Amniotic epithelial cell (primary cell): ENCODE measurements at regions not wholly inside any gene's neighbourhood (a gene's known extent, or its start where the extent isn't known, plus 50 kb on each side); places are given as distances from the start of the nearest gene placed in this dataset.
A peak's percentile ranks its signal among the peaks of the same experiment; 100 is the strongest.

ENCODE experiments used
- DNase-seq: peaks from one replicate; pipeline ENCODE4 v3.0.0-alpha.2; 2010; ENCODE audit warnings: low read depth

DNA sequence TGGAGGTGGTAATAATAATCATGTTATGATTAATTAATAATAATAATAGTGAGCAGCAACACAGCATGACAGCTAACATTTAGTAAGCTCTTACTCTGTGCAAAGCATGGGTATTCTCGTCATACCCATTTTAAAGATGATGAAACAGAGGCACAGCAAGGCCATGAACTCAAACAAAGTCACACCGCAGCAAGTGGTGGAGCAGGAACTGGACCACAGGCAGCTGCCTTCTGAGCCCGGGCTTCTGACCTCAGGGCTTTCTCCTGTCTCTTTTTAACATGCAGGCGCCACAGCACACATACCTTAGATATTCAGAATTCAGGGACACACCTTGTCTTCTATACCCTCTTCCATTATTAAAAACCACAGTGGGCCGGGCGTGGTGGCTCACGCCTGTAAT lies 50.7 kb upstream of the SPATA12 start:
- DNase-seq = no peak

DNA sequence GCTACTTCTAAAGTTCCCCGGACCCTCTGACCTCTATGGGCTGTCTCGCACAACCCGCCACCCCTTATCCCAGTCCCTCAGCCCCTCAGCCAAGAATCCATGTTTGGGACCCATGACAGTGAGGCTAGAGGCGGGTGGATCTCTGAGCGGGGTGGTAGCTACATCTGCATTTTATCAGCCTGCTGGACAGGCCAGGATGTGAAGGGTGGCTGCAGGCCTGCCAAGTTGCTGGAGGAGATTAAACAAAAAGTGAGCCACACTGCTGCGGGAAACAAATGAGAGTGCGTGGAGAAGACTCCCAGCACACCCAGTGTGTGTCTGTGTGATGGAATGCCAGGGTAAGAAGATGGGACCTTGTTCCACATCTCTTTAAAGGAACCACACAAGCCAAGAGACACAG lies 51.1 kb upstream of the SPATA12 start:
- peak; percentile 57 for DNase-seq

DNA sequence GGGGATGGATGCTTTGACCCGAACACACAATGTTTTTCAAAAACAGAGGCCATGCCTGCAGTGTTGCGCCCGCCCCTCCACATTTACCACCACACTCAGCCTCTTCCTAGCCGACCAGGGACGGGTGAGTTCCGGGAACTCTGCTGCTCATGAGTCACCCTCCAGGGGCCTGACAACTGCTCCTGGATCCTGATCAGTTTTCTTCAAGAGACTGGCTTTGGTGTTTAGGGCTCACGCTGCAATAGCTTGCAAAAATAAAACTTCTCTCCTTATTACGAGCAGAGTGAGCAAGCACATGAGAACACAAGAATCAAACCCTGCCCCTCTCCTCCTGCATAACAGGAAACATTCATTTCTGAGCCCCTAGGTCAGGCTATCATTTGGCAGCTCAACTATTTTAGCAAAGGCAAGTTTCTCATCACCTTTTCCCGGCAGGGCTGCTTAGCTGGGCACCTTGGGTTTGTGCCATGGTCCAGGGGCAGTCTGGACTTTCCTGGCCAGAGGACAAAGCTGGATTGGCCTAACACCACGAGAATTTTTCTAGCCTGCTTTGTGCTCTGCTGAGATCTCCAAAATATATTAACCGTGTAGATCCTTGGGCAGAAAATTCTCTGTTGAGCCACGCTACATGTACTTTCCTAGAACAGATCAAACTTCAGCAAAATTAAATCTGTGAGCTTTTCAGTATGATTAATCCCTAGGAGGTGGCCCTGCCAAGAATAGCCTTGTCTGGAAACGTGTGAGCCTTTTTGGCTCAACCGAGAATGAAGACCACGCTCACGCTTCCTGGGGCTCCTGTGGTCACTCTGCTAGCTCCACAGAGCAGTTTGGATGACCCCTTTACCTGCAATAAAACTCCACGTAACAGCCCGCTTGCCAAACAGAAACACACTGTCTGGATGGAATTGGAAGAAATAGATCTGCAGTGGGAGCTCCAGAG lies 52.7 kb upstream of the SPATA12 start:
- peak; percentile 78 for DNase-seq

DNA sequence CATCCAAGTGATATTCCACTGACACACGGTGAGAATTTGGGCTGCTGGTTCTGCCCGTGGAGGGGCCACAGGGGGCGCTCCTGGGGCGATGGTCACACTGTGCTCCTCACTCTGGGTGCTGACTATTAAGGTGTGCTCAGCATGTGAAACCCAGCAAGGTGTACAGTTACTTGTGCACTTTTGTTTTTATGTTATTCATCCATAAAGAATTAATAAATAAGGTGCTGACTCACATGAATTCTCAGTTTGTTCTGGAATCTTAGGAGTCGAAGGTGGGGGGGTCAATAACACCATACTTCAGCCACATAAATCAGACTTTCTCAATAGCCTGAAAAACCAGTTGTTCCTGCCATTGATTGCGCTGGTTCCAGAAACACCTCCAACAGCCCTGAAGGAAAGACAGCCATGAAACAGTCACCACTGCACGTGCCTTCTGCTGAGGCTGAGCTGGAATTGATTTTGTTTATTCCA lies 53.5 kb upstream of the SPATA12 start:
- DNase-seq = peak; percentile 67

DNA sequence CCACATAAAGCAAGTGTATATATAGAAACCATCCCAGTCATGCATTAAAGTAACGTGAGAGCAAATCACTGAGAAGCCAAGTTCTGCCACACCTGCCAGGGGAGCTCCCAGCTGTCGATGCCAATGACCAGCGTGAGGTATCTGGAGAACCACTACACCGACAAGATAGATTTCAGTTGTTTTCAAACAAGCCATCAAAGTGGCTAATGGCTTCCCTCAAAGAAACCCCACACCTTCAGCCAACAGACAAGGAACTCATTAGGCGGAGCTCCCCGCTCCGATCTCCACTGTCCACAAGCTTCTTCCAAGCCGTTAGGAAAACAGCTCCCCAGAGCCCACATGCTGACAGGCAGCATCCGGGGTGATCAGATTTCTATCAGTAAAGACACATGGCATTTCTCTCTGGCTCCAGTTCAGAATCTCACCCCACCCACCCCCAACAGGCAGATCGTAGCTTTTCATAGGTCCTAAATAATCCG lies 54.2 kb upstream of the SPATA12 start:
- DNase-seq = no peak

DNA sequence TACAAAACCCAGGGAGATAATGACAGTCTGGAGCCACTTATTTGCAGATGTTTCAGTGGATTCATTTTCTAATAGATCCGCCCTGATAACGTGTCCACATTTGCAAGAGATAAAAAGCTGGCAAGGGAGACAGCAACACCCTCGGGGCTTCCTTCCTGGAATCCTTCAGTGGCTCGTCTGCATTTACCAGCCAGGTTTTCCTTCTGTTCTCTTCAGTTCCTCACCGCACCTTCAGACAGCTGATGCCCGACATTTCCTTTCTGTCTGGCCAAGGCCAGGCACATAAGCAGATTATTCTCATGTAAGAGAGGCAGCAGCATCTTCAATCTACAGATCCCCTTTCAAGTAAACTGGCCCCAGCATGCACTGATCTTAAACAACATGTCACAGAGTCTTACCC lies 56.2 kb upstream of the SPATA12 start:
- no peak for DNase-seq

DNA sequence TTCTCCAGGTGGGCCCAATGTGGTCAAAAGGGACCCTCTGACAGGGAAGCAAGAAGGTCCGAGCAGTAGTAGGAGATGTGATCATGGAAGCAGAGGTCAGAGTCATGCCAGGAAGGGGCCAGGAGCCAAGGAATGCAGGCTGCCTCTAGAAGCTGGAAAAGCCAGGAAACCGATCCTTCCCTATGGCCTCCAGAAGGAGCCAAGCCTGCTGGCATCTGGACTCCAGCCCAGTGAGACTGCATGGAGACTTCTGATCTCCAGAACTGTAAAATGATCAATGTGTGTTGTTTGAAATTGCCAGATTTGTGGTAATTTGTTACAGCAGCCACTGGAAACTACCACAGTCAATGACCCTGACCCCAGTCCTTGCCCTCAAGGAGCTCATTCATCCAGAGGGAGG lies 56.8 kb upstream of the SPATA12 start:
- no peak for DNase-seq

DNA sequence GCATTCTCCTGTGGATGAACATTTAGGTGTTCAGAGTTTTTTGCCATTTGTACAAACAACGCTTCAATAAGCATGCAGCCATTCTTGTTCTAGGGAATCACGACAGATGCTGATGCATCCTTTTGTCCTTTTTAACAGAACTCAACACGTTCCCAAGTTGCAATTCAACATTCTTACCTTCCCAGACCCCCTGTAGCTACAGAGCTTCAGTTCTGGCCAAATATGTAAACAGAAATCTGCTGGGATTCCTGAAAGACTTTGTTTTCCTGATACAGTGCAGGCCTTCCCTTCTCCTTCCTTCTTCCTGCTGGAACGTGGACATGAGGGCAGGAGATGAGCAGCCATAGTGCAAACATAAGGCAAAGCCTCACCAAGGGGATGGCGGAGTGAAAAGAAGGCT lies 59.1 kb upstream of the SPATA12 start:
- no peak for DNase-seq

DNA sequence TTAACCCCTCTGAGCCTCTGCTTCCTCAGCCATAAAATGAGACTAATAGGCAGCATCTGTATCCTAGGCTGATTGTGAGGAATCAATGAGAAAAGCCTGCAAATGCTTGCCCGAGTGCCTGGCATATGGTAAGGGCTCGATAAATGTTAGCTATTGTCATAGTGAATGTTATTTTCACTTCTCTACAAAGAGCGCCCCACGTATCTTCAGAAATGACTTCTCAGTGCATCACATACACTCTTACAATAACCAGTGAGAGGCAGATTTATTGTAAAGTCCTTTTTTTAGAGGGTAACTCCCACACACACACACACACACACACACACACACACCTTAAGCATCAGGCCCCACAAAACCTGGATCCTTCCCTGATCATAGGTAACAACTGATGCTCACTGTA lies 60.5 kb upstream of the SPATA12 start:
- DNase-seq = no peak

DNA sequence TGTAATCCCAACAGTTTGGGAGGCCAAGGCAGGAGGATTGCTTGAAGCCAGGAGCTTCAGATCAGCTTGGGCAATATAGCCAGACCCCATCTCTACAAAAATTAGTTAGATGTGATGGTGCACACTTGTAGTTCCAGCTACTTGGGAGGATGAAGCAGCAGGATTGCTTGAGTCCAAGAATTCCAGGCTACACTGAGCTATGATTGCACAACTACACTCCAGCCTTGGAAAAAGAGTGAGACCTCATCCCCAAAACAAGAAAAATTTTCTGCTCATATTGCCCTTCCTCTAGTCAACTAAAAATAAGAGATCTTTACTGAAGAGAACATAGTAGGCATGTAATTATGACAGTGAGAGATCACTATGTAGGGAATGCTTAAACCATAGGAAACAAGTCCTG lies 60.9 kb upstream of the SPATA12 start:
- no peak for DNase-seq

DNA sequence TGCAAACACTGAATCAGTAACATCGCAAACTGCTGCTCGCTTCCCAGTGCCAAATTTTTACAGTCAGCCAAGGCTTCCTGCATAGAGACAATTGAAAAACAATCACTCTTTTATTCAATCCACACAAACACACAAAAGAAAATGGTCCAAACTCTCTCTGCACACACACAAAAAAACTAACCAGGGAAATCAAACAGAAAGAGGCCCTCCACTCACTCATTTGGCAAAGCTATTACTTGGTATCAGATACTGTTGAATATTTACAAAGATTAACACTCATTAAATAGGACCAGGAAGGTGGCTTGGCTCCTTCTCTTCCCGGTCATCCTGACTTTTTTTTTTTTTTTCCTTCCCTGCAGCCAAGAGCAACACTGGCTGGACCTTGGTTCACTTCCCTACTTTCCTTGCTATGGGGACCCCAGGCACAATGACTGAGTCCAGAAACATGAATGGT lies 62.4 kb upstream of the SPATA12 start:
- no peak for DNase-seq

DNA sequence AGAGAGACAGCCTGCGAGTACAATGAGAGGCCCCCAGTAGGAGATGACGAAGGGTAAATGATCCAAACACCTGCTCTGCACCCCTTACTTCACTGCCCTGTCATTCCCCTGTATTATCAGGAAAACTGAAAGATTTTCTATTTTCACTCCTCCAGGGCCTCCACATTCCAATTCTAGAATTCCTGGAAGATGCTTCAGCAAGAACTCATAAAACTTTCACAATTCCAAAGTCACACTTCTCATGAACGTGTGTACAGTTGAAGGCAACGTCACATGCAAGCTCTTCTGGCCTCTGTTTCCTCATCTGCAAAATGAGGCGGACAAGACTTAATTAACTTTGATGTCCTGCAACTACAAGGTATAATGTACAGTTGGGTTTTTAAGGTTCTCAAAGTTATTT lies 62.8 kb upstream of the SPATA12 start:
- peak; percentile 72 for DNase-seq

DNA sequence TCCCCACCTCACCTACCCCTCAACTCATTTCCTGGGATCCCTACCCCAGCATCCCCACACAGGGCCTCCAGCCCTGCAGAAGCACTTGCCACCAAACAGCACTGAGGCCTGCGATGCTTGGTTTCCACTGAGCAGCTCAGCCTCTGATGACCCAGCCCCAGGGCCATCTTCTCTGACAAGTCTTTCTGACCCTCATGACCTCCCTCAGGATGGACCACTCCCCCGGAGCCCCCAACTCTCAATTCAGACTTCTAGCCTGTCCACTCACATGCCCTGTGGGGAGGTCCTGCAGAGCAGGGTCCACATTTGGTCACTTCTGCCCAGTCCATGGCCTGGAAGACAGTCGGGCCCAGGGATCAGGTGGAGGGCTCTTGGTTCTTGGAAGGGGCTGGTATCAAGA lies 63.4 kb upstream of the SPATA12 start:
- no peak for DNase-seq

DNA sequence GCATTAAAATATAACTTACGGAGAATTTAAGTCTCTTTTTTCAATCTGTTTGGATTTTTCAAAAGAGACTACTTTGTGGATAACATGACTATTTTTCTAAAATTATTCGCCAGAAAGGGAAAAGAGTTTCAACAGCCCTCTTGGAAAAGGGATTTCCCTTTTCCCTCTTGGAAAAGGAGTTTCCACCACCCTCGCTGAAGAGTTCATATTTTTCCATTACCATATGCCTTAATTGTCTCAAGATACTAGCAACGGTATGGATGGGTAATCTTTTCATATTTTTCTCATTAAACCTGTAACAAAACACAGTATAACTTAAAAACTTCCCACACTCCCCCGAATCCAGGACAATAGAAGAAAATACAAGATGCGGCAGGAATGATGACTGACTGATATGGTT lies 66.1 kb upstream of the SPATA12 start:
- no peak for DNase-seq

DNA sequence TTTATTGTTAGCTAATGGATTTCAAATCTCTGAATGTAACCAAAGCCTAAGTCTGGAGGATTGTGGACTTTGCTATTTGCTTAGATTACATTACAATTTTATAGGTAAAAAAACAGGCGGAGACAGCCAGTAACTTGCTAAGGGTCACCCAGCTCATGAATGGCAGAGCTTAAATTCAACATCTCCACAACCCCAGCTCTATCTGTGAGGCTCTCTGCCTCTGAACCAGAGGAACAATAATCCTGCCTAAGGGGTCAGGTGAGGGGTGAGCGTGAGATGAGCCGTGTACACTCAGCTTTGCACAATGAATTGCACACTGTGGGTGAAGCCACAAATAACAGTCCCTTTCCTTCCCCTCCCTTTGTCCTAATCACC lies 69.8 kb upstream of the SPATA12 start:
- no peak for DNase-seq

DNA sequence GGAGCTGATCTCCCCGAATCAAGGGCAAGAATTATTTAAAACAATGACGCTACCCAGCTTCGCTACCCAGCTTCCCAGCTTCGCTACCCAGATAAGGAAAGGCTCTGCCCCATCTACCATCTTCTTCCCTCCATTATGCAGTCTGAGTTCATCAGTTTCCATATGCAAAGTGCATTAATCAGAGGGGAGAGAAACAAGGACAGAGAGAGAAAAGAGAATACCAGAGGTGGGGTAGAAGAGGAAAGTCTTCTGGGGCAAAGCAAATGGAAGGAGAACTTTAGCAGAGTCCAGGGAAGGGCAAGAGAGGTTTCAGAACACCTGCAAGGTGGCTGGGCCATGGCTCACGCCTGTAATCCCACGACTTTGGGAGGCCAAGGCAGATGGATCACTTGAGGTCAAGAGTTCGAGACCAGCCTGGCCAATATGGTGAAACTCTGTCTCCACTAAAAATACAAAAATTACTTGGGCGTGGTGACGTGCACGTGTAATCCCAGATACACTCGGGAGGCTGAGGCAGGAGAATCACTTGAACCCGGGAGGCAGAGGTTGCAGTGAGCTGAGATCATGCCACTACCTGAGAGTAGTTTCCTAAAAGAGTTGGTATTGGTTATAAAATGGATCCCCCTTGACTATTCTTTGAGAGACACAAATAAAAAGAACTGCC lies 70.4 kb upstream of the SPATA12 start:
- DNase-seq = no peak

DNA sequence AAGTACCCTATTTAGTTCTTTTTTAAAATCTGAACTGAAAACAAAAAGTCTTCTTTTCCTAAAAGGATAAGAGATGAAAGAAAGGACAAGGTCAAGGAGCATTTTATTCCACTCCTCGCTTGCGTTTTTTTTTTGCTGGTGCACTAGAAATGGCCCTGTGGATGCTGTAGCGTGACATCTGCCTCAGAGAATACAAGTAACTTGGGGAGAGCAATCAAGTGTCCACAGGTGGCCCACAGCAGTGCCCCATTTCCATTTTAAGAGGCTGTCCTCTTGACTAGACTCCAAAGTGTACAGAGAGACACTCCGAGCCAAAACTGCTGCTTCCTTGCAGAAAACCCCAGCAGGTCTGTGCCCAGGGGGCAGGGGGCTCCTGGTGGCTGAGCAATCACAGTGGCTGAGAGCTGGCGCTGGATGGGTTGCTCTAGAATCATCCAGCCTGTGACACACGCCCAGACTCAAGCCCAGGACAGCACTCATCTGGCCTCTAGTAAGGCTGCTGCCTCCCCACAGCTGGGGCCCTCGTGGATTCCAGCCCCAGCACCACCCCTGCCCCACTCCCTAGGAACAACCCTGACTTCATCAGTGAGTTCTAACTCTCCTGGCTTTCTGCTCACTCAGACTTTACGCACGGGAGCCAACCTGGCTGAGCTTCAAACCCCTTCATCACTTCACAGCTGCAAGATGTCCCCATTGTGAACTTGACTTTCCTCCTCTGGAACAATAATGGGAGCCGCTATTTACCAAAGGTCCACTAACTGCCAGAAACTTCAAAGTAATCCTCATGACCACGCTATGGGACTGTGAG lies 71.1 kb upstream of the SPATA12 start:
- DNase-seq = no peak

DNA sequence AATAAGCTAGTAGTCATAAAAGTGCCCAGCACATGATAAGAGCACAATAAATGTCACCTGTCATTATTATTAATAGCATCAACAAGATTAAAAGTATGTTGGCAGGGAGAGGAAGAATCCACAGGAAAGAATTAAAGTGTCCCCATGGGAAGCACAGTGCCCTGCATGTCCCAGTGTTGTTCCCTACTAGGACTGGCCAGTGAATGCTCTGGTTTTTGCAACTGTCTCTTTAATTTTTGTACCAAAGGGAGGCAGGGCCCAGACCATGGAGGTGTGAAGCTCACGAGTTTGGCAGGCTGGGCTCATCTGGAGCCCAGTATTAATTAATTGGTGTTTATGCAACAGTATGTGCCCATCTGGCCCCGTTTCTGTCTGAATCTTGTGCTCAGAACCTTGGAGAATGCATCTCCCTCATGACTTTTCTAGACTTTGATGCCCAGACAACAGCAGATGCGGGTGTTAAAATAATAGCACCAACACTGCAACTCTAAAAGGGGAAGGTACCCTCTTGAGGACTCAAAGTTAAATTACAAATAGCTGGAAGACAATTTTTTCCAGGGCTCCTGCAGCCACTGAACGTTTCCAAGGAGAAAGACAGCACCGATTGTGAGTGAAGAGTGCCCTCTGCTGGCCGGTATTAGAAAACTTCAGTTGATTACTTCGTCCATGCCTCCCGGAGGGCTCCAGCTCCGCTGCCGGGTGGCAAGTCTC lies 71.9 kb upstream of the SPATA12 start:
- DNase-seq = peak; percentile 63

DNA sequence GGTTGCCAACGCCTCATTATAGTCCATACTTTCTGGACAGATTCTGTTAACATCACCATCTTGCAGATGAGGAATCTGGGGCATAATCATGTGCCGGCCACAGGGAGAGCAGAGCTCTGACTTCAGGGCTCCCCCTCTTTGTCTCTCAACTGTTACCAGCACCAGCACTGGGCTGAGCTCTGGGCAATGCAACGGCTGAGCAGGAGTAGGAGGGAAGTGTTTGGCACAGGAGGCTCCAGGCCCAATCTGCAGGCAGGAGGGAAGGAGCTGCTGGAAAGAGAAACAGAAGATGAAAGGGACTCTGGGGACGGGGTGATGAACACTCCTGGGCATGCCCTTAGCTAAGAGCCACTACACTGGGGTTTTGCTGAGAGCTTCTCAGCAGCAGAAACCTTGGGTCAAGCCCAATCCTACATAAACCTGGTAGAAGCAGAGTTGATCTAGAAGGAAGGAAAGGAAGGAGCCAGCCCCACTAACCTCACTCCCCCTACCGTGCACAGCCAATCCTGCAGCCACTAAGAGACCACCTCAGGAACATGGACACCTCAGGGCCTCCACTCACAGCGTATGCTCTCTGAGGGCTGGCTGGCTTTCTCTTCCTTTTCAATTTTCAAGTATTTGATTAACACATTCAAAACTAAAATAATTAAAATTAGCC lies 73.1 kb upstream of the SPATA12 start:
- peak; percentile 27 for DNase-seq

DNA sequence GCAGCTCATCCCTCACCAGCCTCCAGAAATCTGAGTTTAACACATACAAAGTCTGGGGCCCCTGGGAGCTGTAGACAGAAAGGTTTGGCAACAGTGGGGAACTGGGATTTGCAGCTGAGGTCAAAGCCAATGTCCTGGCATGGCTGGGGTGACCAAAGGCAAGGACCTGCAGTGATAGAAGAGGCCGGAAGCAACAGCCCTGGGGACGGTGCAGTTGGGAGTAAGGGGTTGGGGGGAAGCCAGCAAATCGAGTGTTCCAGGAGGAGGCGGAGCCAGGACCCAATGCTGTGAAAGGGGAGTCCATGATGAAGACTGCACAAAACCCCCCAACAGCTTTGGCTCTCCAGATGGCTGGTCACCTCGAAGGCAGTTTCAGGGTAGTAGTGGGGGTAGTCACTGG lies 74.1 kb upstream of the SPATA12 start:
- DNase-seq = no peak

DNA sequence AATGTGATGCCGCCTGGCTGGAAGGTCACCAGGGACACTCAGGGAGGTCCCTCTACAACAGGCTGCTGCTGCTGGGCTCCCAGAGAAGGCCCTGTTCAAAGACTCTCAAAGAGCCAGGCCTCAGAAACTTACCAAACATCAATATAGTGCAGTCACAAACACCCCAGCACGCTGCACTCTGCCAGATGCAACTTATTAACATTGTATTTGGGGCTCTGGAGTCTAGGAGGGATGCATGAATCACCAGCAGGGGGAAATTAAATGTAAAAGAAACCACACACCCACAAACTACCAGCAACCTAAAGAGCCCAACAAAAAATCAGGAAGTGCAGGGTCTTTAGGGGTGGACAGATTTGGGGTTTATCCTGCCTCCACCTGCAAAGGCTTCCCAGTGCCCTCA lies 74.6 kb upstream of the SPATA12 start:
- DNase-seq = no peak
